EL (cell line): ENCODE measurements at regions not wholly inside any gene's neighbourhood (a gene's known extent, or its start where the extent isn't known, plus 50 kb on each side); places are given as distances from the start of the nearest gene placed in this dataset.

Source experiments
- DNase-seq: peaks from one replicate; pipeline ENCODE4 v3.0.0-alpha.2; 2016

GRCh38 chr12:83190631-83191390 lies 504.1 kb downstream of the TMTC2 start:
- DNase-seq: no peak

- no peak for DNase-seq
Observed at GRCh38 chr12:83186419-83186818, 499.7 kb downstream of the TMTC2 start.

- DNase-seq: no peak
Observed at GRCh38 chr12:83185241-83185640, 498.5 kb downstream of the TMTC2 start.
